Neuronal stem cell (in vitro differentiated cells): ENCODE measurements at regions not wholly inside any gene's neighbourhood (a gene's known extent, or its start where the extent isn't known, plus 50 kb on each side); places are given as distances from the start of the nearest gene placed in this dataset.

Source experiments
- DNase-seq: peaks from one replicate; pipeline ENCODE4 v3.0.0-alpha.2; 2013; ENCODE audit warnings: low spot score
- H2AFZ ChIP-seq: one replicate; pipeline ENCODE4 v1.6.1; 2013; ENCODE audit warnings: mild to moderate bottlenecking, low read length, inconsistent platforms
- H2AK5ac ChIP-seq: 2 replicates; pipeline ENCODE4 v1.6.1; 2013; ENCODE audit warnings: low read depth, mild to moderate bottlenecking, inconsistent platforms, low read length, moderate library complexity, mixed read lengths
- H2BK120ac ChIP-seq: 2 replicates; pipeline ENCODE4 v1.6.1; 2013; ENCODE audit warnings: low read depth, mild to moderate bottlenecking, inconsistent platforms, low read length, moderate library complexity, mixed read lengths
- H2BK12ac ChIP-seq: one replicate; pipeline ENCODE4 v1.6.1; 2013; ENCODE audit warnings: low read length, inconsistent platforms
- H2BK15ac ChIP-seq: 2 replicates; pipeline ENCODE4 v1.6.1; 2013; ENCODE audit warnings: mild to moderate bottlenecking, low read length, inconsistent platforms, mixed read lengths
- H2BK5ac ChIP-seq: one replicate; pipeline ENCODE4 v1.6.1; 2013; ENCODE audit warnings: inconsistent platforms, mild to moderate bottlenecking, low read length, moderate library complexity
- H3K14ac ChIP-seq: one replicate; pipeline ENCODE4 v1.6.1; 2013; ENCODE audit warnings: low read length, inconsistent platforms
- H3K18ac ChIP-seq: 2 replicates; pipeline ENCODE4 v1.6.1; 2013; ENCODE audit warnings: low read length, inconsistent platforms
- H3K23ac ChIP-seq: 2 replicates; pipeline ENCODE4 v1.6.1; 2013; ENCODE audit warnings: low read depth, mild to moderate bottlenecking, mixed read lengths, low read length, inconsistent platforms; ENCODE audit not compliant: poor library complexity
- H3K27ac ChIP-seq: replicated peaks from 3 replicates; pipeline ENCODE4 v1.5.1; 2013; ENCODE audit warnings: low read length, inconsistent platforms
- H3K27me3 ChIP-seq, 3 experiments: 2 replicates each; pipeline ENCODE4 v1.6.1; 2013; ENCODE audit warnings: low read length in 3 of 3, mild to moderate bottlenecking in 2 of 3, inconsistent platforms in 1 of 3, low read depth in 1 of 3, mixed read lengths in 1 of 3, moderate library complexity in 1 of 3; ENCODE audit not compliant: control insufficient read depth in 3 of 3, insufficient read depth in 3 of 3
- H3K36me3 ChIP-seq, 2 donors: replicated peaks in 1 of 2; 2 replicates each; pipeline ENCODE4 v1.6.1; 2013; ENCODE audit warnings: low read length in 2 of 2; ENCODE audit not compliant: control insufficient read depth in 2 of 2, insufficient read depth in 2 of 2
- H3K4ac ChIP-seq: 2 replicates; pipeline ENCODE4 v1.6.1; 2013; ENCODE audit warnings: inconsistent platforms, mild to moderate bottlenecking, low read length, moderate library complexity
- H3K4me1 ChIP-seq, 2 donors: 1 replicate in 1 of 2; 2 replicates in 1 of 2; pipeline ENCODE4 v1.6.1; 2013; ENCODE audit warnings: low read length in 2 of 2, low read depth in 1 of 2; ENCODE audit not compliant: control insufficient read depth in 2 of 2, insufficient read depth in 1 of 2
- H3K4me2 ChIP-seq: one replicate; pipeline ENCODE4 v1.6.1; 2013; ENCODE audit warnings: mild to moderate bottlenecking, low read length, inconsistent platforms; ENCODE audit not compliant: insufficient read depth, poor library complexity, severe bottlenecking
- H3K4me3 ChIP-seq, 2 donors: 2 replicates each; pipeline ENCODE4 v1.5.1; 2013; ENCODE audit warnings: low read length in 2 of 2, mild to moderate bottlenecking in 2 of 2, inconsistent platforms in 1 of 2, moderate library complexity in 1 of 2
- H3K79me1 ChIP-seq: one replicate; pipeline ENCODE4 v1.6.1; 2013; ENCODE audit warnings: low read depth, mild to moderate bottlenecking, inconsistent platforms, low read length, moderate library complexity
- H3K9ac ChIP-seq: one replicate; pipeline ENCODE4 v1.6.1; 2013; ENCODE audit warnings: mild to moderate bottlenecking, low read depth, low read length, inconsistent platforms; ENCODE audit not compliant: poor library complexity
- H3K9me3 ChIP-seq, 2 donors: replicated peaks in 1 of 2; 2 replicates each; pipeline versions ENCODE3 to v1.6.1; 2013; ENCODE audit warnings: low read length in 2 of 2, mild to moderate bottlenecking in 2 of 2, inconsistent platforms in 1 of 2, low read depth in 1 of 2, mixed read lengths in 1 of 2, moderate library complexity in 1 of 2; ENCODE audit not compliant: control insufficient read depth in 2 of 2, insufficient read depth in 1 of 2
- H4K8ac ChIP-seq: one replicate; pipeline ENCODE4 v1.6.1; 2013; ENCODE audit warnings: low read depth, mild to moderate bottlenecking, inconsistent platforms, low read length, moderate library complexity
- H4K91ac ChIP-seq: one replicate; pipeline ENCODE4 v1.6.1; 2013; ENCODE audit warnings: low read length, low read depth, mild to moderate bottlenecking, inconsistent platforms; ENCODE audit not compliant: poor library complexity
- WGBS, 2 donors: extraction: QIAGEN DNeasy Blood & Tissue Kit; methylation state at CpG; one replicate each; pipeline ENCODE4 v1.1.7; 2013; ENCODE audit warnings: missing lambda C conversion rate in 2 of 2, mixed read lengths in 1 of 2; ENCODE audit not compliant: insufficient read length in 2 of 2, insufficient replicate concordance in 1 of 2; ENCODE audit errors: extremely low coverage in 2 of 2; 5-methylcytosine and 5-hydroxymethylcytosine counted together

DNA sequence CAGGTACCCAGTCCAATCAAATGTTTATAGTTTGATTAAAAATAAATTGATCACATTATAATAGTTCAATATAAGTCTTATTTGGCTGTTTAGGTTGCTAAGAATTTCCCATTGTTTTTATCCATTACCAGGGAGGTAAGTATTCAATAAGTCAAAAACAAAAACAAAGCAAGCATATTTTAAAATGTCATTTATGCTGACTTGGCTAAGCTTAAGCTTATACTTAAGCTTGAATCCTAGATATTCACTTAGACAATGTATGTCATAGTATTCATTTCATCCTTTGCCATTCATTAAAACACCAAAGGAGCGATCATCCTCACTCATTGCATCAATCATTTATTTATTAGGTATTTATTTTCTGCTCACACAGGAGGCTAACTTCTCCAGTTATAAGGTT, 144.9 kb downstream of the PRL start:
- WGBS, 2 donors = no CpG with 5 or more reads among the region's 1 CpG
- H2AK5ac ChIP-seq = no peak overlapping the region
- H3K27me3 ChIP-seq = no peaks in the 10 kb centered on the region
- H3K79me1 ChIP-seq = no peaks in the 10 kb centered on the region
- H4K91ac ChIP-seq = no peak overlapping the region
- no peak for DNase-seq
- peaks cover 17 to 47% of the 10 kb centered on the region in 2 donors for H3K4me1 ChIP-seq
- no peak overlapping the region for H3K4me2 ChIP-seq
- no peak overlapping the region for H2BK5ac ChIP-seq
- no peak overlapping the region for H3K9ac ChIP-seq
- no peak overlapping the region for H2BK120ac ChIP-seq
- no peak overlapping the region for H3K4me3 ChIP-seq
- no peak overlapping the region for H3K23ac ChIP-seq
- H2BK15ac ChIP-seq = no peak overlapping the region
- no peak overlapping the region for H3K14ac ChIP-seq
- H2AFZ ChIP-seq = no peak overlapping the region
- H3K27ac ChIP-seq = no peak overlapping the region
- H3K4ac ChIP-seq = no peak overlapping the region
- no peak overlapping the region for H3K18ac ChIP-seq
- H3K36me3 ChIP-seq = no peaks in the 10 kb centered on the region
- H3K9me3 ChIP-seq = peaks cover under 1 to 5% of the 10 kb centered on the region in 2 donors
- no peak overlapping the region for H4K8ac ChIP-seq
- no peak overlapping the region for H2BK12ac ChIP-seq

DNA sequence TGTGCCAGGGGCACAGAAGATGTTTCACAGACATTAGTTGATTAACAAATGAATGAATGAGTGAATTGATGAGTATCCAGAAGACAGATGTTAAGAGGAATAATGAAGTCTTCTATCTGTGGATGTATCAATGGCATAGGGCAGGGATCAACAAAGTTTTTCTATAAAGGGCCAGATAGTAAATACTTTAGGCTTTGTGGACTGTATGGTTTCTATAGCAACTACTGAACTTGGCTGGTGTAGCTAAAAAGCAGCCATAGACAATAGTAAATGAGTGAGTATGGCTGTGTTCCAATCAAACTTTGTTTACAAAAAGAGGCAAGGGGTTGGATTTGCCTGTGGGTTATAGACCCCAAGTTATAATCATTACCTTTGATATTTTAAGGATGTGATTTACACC, 144.0 kb downstream of the PRL start:
- Histone ChIP-seq H3K4me1 (peaks cover 11 to 39% of the 10 kb centered on the region in 2 donors), H2AK5ac (no peak overlapping the region), H3K4me3 (no peak overlapping the region)

DNA sequence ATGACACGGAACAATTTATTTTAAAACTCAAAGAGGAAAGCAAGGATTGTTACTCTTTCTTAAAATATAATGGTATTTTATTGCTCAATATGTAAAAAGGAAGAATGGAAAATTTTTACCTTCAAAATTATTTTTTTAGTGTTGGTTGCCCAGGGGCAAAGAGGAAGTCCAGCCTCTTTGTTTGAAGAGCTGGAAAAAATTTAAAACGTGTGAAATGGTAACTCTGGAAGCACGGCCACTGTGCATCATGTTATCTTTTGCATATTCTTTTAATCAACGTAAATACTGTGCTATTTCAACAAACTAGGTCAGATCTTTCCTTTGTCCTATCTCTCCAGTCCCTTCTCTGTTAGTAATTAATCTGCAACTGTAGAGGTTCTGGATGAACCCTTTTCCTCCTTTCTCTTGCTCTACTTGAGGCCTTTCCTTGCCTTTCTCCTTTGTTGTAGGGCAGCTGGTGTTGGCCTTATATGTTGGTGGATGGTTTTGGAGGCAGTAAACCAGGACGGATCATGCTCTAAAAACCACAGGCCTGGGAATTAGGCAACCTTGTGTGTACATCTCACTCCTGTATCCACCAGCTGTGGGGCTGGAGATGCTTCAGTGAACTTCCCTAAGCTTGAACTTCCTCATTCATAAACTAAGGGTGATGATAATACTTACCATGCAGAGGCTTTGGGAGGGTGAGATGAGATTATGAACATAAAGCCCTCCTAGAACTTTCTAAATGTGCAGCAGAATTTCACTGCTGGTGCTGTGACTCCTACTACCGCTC, 143.3 kb downstream of the PRL start:
- H4K91ac ChIP-seq = no peak overlapping the region
- H3K4me2 ChIP-seq = no peak overlapping the region

More for the DNA sequence above, 144.0 kb downstream of the PRL start:
- H3K14ac ChIP-seq = no peak overlapping the region
- H3K79me1 ChIP-seq = no peaks in the 10 kb centered on the region
- H3K9ac ChIP-seq = no peak overlapping the region
- H3K4me2 ChIP-seq = no peak overlapping the region
- no peak overlapping the region for H3K27ac ChIP-seq
- H2BK12ac ChIP-seq = no peak overlapping the region
- no peak overlapping the region for H4K8ac ChIP-seq
- no peak overlapping the region for H3K18ac ChIP-seq
- no peak overlapping the region for H3K4ac ChIP-seq
- H2BK120ac ChIP-seq = no peak overlapping the region
- no peak overlapping the region for H2BK15ac ChIP-seq
- no peak for DNase-seq
- H4K91ac ChIP-seq = no peak overlapping the region
- H3K36me3 ChIP-seq = no peaks in the 10 kb centered on the region
- no peak overlapping the region for H3K23ac ChIP-seq
- peaks cover 0 to 5% of the 10 kb centered on the region in 2 donors for H3K9me3 ChIP-seq
- no peak overlapping the region for H2AFZ ChIP-seq
- no peaks in the 10 kb centered on the region for H3K27me3 ChIP-seq
- no peak overlapping the region for H2BK5ac ChIP-seq

DNA sequence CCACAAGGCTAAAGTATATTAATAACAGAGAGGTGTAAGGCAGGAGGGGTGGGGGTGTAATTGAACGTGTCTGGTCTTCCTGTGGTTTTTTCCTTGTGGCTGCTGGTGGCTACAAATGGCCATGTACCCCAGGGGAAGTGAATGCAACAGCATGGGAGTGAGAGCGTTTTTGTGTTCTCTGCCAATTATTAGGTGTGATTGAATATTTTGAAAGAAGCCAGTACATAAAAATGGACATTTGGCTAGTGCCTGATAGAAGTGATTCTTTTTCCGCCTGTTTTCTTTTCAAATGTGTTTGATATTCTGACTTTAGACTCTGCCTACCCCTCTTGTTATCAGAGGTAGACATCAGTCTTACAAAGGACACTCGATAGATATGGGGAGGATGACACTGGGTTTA, 141.3 kb downstream of the PRL start:
- Histone ChIP-seq H2BK15ac (no peak overlapping the region), H2AFZ (no peak overlapping the region), H3K27ac (no peak overlapping the region), H4K8ac (no peak overlapping the region), H2BK120ac (no peak overlapping the region), H3K79me1 (no peaks in the 10 kb centered on the region), H2BK12ac (no peak overlapping the region), H3K4me2 (no peak overlapping the region), H3K18ac (no peak overlapping the region), H2BK5ac (no peak overlapping the region), H3K14ac (no peak overlapping the region), H4K91ac (no peak overlapping the region), H3K23ac (no peak overlapping the region), H2AK5ac (no peak overlapping the region), H3K9ac (no peak overlapping the region), H3K36me3 (peaks cover 1 to 3% of the 10 kb centered on the region in 2 donors), H3K27me3 (no peaks in the 10 kb centered on the region), H3K9me3 (peaks cover 0 to 9% of the 10 kb centered on the region in 2 donors), H3K4me3 (no peak overlapping the region), H3K4me1 (peaks cover 0 to 19% of the 10 kb centered on the region in 2 donors), H3K4ac (no peak overlapping the region)
- no peak for DNase-seq
- WGBS, 2 donors = no CpG with 5 or more reads among the region's 4 CpGs

More for the DNA sequence above, 143.3 kb downstream of the PRL start:
- Histone ChIP-seq H3K4me3 (no peak overlapping the region), H3K4ac (no peak overlapping the region), H3K9me3 (peaks cover 0 to 5% of the 10 kb centered on the region in 2 donors), H3K36me3 (peaks cover 0 to 1% of the 10 kb centered on the region in 2 donors), H3K4me1 (peaks cover 6 to 31% of the 10 kb centered on the region in 2 donors), H2AFZ (no peak overlapping the region), H2BK15ac (no peak overlapping the region), H3K14ac (no peak overlapping the region), H3K27ac (no peak overlapping the region), H2BK120ac (no peak overlapping the region), H3K27me3 (no peaks in the 10 kb centered on the region), H3K9ac (no peak overlapping the region), H2BK12ac (no peak overlapping the region), H3K18ac (no peak overlapping the region), H2BK5ac (no peak overlapping the region), H3K79me1 (no peaks in the 10 kb centered on the region), H2AK5ac (no peak overlapping the region), H3K23ac (no peak overlapping the region), H4K8ac (no peak overlapping the region)
- DNase-seq = no peak
- no CpG with 5 or more reads among the region's 6 CpGs for WGBS, 2 donors
